GM21737 (cell line): ENCODE measurements at regions not wholly inside any gene's neighbourhood (a gene's known extent, or its start where the extent isn't known, plus 50 kb on each side); places are given as distances from the start of the nearest gene placed in this dataset.
"Not testable (repeated sequence)": the region's sequence is repeated elsewhere in the genome, so short reads cannot be mapped to it uniquely, and the experiment has no call there.

Source experiments
- ATAC-seq: cut with Tn5 transposase; IDR thresholded peaks from one replicate; pipeline ENCODE4 v1.9.1; 2021; ENCODE audit warnings: mild to moderate bottlenecking, moderate library complexity; ENCODE audit not compliant: unreplicated experiment

DNA sequence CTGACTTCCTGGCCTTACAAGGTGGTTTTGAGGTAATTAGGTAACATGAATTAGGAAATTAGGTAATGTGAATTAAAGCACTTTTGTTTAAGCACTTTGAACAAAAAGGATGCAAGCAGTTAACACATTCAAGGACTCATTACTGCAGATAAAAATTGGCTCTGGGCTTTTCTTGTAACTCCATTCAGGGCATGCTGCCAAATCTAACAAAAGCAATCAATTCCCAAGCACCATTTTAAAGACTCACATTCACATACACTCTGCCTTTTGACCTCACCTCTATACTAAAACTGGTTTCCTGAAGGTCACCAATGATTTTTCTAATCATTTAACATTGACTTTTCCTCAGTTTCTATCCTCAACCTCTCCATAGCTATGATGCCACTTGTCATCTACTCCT is 251.2 kb upstream of the RHOBTB1 start:
- no peak for ATAC-seq

DNA sequence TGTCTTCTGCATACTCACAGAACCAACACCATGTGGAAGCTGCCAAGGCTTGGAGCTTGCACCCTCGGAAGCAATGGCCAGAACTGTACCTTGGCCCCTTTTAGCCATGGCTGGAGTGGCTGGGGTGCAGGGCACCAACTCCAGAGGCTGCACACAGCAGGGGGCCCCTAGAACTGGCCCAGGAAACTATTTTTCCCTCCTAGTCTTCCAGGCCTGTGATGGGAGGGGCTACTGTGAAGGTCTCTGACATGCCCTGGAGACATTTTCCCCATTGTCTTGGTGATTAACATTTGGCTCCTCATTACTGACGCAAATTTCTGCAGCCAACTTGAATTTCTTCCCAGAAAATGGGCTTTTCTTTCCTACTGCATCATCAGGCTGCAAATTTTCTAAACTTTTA is 248.6 kb upstream of the RHOBTB1 start:
- ATAC-seq, result not testable (repeated sequence)

DNA sequence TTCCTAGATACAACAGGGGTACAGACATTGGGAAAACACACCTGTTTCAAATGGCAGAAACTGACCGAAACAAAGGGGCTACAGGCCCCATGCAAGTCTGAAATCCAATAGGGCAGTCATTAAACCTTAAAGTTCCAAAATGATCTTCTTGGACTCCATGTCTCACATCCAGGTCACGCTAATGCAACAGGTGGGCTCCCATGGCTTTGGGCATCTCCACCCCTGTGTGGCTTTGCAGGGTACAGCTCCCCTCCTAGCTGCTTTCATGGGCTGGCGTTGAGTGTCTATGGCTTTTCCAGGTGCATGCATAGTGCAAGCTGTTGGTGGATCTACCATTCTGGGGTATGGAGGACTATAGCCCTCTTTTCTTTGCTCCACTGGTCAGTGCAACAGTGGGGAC is 248.1 kb upstream of the RHOBTB1 start:
- ATAC-seq, result no peak

DNA sequence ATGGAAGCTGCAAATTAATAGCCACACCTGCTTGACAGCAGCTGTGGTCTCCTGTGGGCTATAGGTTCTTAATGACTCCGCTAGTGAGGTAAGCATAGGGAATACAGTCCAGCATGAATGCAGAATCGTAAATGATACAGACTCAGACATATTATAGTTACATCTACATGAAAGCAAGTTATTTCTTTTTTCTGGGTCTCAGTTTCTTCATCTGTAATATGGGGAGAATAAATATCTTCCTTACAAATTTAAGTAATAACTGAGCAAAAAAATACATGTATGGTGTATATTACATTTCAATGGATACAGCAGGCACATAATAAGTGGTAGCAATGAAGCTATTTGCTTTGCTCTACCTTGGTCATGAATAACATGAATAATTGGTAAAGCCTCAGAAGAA is 245.9 kb upstream of the RHOBTB1 start:
- ATAC-seq, result no peak

DNA sequence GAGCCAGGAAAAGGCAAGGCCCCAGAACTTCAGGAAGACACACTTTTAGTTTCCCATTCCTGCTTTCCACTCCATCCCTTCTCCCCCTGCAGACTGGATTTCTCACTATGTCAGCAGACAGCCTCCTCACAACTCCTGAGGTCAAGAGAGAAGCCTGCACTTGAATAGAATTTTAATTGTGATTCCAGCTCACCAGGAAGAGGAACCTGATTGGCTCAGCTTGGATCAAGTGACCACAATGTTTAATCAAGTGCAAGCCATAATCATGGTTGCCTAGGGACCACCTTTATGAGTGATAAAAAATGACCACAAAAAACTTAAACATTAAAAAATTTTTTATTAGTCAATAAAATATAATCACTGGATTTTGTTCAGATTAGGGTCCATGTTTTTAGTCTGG is 244.7 kb upstream of the RHOBTB1 start:
- ATAC-seq, result no peak

DNA sequence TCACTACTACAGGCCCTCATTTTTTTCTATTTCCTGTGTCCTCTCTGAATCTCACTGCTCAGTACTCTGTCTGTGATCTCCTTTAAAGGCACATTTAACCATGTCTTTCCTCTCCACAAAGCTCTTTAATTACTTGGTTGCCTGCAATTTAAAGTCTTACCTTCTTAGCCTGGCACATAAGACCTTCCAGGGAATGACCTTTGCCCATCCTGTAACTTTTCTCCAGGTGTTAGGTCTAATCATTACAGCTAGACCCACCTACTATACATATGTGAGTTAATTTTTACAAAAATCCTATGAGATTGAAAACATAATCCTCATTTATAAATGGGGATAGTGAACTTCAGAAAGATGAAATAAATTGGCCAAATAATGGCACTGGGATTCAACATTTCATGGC is 244.1 kb upstream of the RHOBTB1 start:
- ATAC-seq, result no peak

DNA sequence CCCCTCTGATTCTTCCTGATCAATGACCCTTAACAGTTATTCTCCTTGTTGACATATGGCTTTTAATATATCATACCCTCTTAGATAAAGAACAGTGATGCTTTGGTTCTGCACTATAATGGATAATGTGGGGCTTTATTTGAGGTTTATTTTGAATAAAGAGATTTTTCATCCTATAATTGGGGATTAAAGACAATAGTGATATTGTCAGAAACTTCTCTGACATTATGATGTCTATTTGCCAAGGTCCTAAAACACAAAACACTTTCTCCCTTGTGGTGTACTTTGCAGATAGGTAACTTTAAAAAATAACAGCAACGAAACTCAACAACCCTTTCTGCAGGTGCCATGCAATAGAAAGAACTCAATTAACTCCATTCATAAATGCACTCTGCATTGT is 243.6 kb upstream of the RHOBTB1 start:
- no peak for ATAC-seq

DNA sequence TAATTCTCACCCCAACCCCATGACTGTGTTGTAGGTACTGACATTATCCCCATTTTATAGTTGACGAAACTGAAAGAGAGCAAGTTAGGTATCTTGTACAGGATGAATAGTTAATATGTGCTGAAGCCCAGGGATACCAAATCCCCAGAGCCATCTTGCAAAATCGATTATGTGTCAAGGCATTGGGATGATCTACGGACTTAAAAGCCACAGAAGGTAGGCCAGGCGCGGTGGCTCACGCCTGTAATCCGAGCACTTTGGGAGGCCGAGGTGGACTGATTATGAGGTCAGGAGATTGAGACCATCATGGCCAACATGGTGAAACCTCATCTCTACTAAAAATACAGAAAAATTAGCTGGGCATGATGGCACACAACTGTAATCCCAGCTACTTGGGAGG is 242.4 kb upstream of the RHOBTB1 start:
- ATAC-seq, result no peak

DNA sequence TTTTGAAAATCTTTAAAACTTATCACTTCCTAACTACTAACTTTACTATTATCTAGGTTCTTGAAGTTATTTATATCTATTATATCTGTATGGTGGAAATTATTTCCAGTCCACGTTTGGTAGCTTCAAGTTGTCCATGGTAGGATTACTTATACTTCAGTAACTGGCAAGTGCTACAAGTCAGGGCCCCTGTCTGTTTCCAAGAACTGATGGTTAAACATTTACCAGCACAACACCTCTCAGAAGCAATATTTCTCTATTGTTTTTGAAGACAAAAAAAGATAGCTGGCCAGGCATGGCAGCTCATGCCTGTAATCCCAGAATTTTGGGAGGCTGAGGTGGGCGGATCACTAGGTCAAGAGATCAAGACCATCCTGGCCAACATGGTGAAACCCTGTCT is 240.4 kb upstream of the RHOBTB1 start:
- ATAC-seq, result no peak

DNA sequence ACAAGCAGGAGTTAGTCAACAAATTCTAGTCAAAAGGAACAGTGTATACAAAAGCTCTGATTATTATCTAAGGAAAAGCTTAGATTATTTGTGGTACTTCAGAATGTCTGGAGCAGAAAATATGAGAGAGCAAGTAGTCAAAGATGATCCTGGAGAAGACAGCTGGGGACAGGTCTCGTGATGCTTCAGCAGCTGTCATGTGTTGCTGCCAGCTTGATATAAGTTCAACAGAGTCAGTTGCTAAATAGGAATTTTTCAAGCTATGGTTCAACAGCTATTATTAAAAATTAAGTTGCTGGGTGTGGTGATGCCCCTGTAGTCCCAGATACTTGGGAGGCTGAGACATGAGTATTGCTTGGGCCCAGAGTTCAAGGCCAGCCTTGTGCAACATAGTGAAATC is 240.0 kb upstream of the RHOBTB1 start:
- no peak for ATAC-seq

DNA sequence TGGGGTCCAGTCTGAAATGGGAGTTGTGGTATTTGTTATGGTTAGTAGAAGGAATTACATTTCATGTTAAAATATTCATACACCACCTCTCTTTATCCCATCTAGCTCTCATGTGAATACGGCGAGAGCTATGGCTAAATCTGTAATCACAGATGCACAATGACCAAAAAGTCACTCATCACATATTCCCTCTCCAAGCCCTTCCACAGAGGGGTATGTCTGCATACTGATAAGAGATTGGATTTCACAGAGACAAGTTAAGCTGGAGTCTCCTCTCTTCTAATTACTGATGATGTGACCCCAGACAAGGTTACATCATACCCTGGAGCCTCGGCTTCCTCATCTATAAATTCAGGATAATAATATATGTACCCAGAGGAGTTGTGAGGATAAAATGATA is 237.8 kb upstream of the RHOBTB1 start:
- no peak for ATAC-seq

DNA sequence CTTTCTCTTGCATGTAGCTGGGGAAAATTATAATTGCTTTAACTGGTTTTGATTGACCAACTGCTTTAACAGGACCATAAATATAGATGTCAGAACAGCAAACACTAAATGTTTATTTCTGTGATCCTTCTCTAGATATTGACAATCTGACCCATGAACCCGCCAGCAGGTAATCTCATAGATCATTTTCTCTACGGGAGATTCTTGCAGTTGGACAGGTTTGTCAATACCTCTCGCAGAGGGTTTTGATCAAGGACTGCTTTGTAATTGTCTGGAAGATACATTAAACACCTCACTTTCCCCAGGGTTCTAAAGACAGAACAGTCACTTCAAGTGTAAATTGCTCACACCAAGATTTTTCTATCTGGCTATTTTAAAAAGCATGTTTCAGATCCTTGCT is 235.8 kb upstream of the RHOBTB1 start:
- ATAC-seq, result no peak

DNA sequence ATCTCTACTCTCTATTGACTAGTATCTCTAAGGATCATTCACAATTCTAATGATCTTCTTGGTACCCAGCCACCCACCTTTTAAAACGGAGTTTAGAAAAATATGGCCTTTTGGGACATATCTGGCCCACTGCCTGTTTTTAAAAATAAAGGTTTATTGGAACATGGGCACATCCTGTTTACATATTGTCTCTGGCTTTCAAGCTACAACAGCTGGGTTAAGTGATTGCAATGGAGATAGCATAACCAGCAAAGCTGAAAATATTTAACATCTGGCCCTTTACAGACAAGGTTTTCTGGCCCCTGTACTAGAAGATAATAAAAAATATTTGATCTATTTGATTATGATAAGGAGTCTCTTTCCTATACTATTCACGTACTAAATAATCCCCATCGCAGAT is 232.4 kb upstream of the RHOBTB1 start:
- no peak for ATAC-seq

DNA sequence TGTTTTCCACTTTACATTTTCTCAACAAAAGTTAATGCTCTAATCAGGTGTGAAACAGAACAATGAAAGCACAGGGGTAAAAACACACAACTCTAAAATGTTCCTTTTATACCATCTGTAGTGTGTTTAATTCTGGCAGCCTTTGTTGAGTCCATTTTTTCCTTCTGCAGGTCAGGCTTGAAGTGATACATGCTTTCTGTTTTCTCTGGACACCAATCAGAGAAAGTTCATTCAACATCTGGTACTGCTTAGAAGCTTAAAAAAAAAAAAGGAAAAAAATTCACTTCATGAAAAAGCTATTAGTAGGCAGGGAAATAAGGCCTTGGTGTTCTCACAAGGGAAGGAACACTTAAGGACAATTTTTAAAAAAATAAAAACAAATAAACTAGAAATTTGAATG is 231.3 kb upstream of the RHOBTB1 start:
- ATAC-seq, result no peak

DNA sequence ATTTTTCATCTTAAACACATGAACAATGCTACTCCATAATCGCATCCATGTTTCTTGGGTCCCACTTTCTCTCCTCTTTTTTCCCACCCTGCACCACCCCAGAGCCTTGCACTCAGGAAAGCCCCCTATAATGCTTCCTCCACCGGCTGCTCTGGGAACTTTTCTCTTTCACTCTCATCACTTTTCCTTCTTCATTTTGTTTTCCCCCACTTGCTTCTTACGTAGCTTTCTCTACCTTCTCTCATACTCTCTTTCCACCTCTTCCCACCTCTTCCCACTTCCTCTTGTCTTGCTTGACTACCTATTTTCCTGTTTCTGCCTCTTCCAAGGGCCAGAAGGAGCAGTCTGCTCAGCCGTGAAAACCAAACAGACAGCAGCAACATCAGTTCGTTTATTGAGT is 229.5 kb upstream of the RHOBTB1 start:
- ATAC-seq, result no peak

DNA sequence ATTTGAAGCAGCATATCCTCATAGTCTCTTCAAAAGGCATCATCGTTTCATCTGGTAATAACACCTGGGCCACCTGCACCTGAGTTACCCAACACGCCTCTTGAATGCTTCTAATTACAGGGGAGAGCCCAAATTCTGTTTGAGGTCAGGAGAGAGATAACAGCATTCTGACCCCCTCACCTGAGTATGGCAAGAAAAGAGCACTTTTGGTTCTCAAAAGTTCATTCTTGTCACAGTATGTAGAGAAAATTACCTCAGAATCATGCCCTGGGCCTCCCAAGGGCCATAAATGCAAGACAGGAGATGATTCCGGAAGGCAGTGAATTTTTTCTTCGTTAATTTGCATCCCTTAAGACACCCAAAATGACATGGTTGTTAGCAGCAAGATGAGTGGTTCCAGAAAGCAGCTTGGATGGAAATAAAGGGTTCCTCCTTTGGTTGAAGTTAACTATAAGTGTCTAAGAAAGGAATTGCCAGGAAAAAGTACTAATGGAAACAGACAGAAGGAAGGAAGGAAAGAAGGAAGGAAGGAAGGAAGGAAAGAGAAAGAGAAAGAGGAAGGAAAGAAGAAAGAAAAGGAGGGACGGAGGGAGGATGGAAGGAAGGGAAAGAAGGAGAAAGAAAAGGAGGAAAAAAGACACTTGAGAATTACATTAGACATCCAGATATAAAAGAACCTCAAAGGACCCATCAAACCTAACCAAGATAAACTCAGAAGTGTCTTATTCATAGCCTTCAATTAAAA is 228.4 kb upstream of the RHOBTB1 start:
- no peak for ATAC-seq

DNA sequence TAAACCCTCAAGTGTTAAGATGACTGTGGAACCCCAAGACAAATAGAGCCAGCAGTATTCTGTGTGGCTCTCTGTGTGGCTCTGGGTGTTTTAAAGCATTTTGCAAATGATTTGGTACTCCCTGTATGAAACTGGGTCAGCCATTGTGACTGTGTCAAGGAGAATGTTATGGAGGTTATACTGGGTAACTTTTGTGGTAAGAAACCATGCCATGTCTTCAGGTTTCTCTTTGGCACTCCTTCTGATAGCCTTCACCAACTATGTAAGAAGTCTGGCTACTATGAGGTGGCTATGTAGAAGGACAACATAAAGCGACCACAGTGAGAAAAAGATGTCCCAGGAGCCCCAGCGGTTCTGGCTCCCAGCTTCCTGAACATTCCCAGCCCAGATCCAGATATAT is 226.6 kb upstream of the RHOBTB1 start:
- ATAC-seq, result no peak

DNA sequence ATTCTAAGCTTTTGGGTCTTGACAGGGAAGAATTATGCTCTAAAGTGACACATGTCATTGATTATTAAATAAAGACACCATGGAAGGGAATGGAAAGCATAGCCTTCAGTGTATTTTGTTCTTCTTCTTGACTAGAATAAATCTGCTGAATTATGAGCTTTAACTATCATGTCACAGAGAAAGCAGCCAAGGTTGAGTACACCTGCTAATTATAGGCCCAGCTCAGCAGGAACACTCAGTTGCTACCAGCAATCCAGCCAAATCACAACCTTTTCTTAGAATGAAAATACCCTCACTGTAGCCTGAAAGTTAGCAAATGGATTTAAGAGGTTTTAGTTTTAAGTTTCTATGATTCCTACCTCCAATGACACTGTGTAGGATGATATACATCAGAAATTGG is 225.3 kb upstream of the RHOBTB1 start:
- ATAC-seq, result no peak

DNA sequence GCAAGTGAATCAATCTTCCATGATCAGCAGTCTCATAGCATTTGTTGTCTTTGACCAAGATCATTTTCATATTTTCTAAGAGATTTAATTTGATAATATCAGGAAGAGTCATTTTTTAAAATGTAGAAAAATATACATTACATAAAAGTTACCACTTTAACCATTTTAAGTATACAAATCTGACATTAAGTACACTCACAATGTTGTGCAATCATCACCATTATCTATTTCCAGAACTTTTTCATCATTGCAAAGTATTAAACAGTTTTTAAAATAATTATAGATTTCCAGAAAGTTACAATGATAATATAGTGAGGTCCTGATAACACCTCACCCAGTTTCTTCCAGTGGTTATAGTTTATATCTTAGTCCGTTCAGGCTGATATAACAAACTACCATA is 222.5 kb upstream of the RHOBTB1 start:
- ATAC-seq, result no peak

DNA sequence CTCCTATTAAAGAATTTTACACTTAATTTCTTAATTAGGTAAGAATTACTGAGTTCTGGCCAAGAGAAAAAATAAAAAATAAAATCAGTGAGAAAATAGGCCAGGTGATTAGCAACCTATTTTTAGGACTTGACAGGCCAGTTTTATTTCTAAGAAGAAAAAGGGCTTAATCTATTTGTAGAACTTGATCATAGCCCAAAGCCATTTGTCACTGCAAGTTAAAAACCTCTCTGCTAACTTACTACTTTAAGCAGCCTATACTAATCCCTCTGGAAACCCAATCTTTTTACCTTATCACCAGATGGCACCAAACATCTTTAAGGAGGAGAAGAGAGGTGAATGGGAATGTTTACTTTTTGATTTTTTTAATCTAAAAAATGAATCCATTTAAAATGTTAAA is 222.1 kb upstream of the RHOBTB1 start:
- ATAC-seq, result no peak

DNA sequence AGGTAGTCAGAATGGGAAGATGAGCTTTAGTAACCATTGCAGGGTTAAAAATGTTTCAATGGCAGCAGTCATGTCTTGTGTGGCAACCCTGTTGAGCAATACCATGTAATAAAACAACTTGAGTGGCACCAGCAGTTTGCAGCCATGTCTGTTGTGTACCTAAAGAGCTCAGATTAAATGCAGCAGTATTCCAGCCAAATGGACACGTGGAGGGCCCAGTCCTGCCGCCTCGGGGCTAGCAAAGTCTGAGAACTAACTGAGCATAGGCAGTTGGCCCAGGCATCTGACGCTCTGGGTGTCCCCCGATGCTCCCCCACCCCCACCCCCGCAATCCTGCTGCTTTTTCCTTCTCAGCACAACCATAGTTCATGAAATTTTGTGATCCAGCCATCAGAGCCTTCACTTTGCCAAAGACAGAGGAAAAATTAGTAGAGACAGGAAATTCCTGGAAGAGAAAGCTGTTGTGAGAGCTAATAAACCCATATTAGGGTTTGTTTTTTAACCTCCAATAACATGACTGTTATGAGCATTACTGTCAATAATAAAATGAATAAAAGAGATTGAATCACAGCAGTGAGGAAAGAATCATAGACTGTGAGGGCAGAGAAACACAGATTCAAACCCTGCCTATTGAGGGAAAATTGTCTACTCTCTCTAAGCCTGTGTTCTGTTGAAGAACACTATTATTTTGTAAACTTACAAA is 220.6 kb upstream of the RHOBTB1 start:
- no peak for ATAC-seq

DNA sequence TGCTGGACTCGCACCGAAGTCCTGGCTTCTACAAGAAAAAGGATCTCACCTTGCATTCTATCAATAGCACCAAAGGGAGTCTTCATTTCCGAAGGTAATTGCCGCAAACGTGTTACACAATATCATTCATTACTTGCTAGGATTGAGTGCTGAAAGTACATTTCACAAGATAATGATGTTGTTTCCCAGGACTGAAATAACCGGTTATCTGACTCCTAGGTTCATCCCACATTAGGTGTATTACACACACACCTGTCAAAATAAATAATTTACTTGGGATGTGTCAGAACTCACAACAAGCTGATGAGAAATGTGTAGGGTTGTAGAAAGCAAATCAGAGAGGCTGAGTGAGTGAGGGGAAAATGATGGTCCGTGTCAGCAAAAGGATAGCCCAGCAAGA is 219.4 kb upstream of the RHOBTB1 start:
- no peak for ATAC-seq

DNA sequence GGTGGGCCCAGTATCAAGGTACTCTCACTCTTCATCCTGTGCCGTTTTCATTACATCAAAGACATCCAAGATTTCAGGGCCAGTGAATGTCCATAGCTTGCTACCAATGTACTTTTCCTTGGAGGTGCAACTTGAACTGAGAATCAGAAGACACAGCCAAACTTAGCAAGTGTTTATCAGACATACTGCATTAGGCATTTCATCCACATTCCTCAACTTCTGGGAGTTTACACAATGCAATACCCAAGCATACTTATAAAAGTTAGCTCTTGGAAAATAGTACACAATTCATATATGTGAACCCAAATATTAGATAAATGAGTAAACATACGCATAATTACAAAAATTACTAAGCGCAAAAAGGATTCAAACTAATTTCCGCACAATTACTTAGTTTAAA is 216.3 kb upstream of the RHOBTB1 start:
- no peak for ATAC-seq
